CD4-positive, alpha-beta T cell treated with Interleukin-17A for 4 hours (primary cell): ENCODE measurements at regions not wholly inside any gene's neighbourhood (a gene's known extent, or its start where the extent isn't known, plus 50 kb on each side); places are given as distances from the start of the nearest gene placed in this dataset.
A peak's percentile ranks its signal among the peaks of the same experiment; 100 is the strongest.

Experiments used
- DNase-seq: peaks from one replicate; pipeline ENCODE4 v3.0.0-alpha.2; 2020; ENCODE audit warnings: mixed read lengths

GRCh38 chr17:72414032-72414396 is 293.2 kb downstream of the SOX9 start:
- no peak for DNase-seq

GRCh38 chr17:72414967-72415853 is 294.4 kb downstream of the SOX9 start:
- no peak for DNase-seq

GRCh38 chr17:72416054-72416675 is 295.3 kb downstream of the SOX9 start:
- no peak for DNase-seq

GRCh38 chr17:72416905-72417304 is 296.1 kb downstream of the SOX9 start:
- DNase-seq = no peak

GRCh38 chr17:72417627-72418026 is 296.8 kb downstream of the SOX9 start:
- DNase-seq = no peak

GRCh38 chr17:72419866-72420774 is 299.3 kb downstream of the SOX9 start:
- no peak for DNase-seq

- DNase-seq = no peak
Measured at GRCh38 chr17:72420775-72421127, 299.9 kb downstream of the SOX9 start.

GRCh38 chr17:72421128-72422092 is 300.6 kb downstream of the SOX9 start:
- peak; percentile 23 for DNase-seq

GRCh38 chr17:72422204-72422504 is 301.3 kb downstream of the SOX9 start:
- no peak for DNase-seq

- peak; percentile 16 for DNase-seq
Measured at GRCh38 chr17:72422505-72423285, 301.9 kb downstream of the SOX9 start.

- no peak for DNase-seq
Measured at GRCh38 chr17:72423286-72423589, 302.4 kb downstream of the SOX9 start.

- DNase-seq = no peak
Measured at GRCh38 chr17:72423718-72424117, 302.9 kb downstream of the SOX9 start.

- no peak for DNase-seq
Measured at GRCh38 chr17:72424505-72425117, 303.8 kb downstream of the SOX9 start.

GRCh38 chr17:72425133-72425793 is 304.4 kb downstream of the SOX9 start:
- no peak for DNase-seq

- no peak for DNase-seq
Measured at GRCh38 chr17:72425794-72426168, 305.0 kb downstream of the SOX9 start.

- no peak for DNase-seq
Measured at GRCh38 chr17:72426321-72426720, 305.5 kb downstream of the SOX9 start.

- DNase-seq = no peak
Measured at GRCh38 chr17:72426948-72427760, 306.3 kb downstream of the SOX9 start.

GRCh38 chr17:72427761-72428109 is 306.9 kb downstream of the SOX9 start:
- DNase-seq = no peak

GRCh38 chr17:72429066-72429638 is 308.3 kb downstream of the SOX9 start:
- no peak for DNase-seq
